H9 (cell line): ENCODE measurements at regions not wholly inside any gene's neighbourhood (a gene's known extent, or its start where the extent isn't known, plus 50 kb on each side); places are given as distances from the start of the nearest gene placed in this dataset.

ENCODE experiments used
- DNase-seq: peaks from one replicate; pipeline ENCODE4 v3.0.0-alpha.2; 2017
- H2AFZ ChIP-seq: one replicate; pipeline ENCODE4 v1.6.1; 2013; ENCODE audit warnings: mild to moderate bottlenecking, low read length, control low read depth, moderate library complexity
- H2AK5ac ChIP-seq: 2 replicates; pipeline ENCODE4 v1.6.1; 2013; ENCODE audit warnings: low read length, control low read depth, mixed read lengths; ENCODE audit not compliant: insufficient read length
- H2BK120ac ChIP-seq: one replicate; pipeline ENCODE4 v1.6.1; 2013; ENCODE audit warnings: low read depth, mild to moderate bottlenecking, low read length, control low read depth, inconsistent platforms; ENCODE audit not compliant: poor library complexity, severe bottlenecking
- H2BK12ac ChIP-seq: 2 replicates; pipeline ENCODE4 v1.6.1; 2013; ENCODE audit warnings: low read length, control low read depth, mixed read lengths, low read depth; ENCODE audit not compliant: insufficient read length
- H2BK15ac ChIP-seq: 2 replicates; pipeline ENCODE4 v1.6.1; 2013; ENCODE audit warnings: low read depth, low read length, control low read depth
- H2BK20ac ChIP-seq: one replicate; pipeline ENCODE4 v1.6.1; 2013; ENCODE audit warnings: low read depth, mild to moderate bottlenecking, low read length, control low read depth, inconsistent platforms; ENCODE audit not compliant: poor library complexity, severe bottlenecking
- H2BK5ac ChIP-seq: 2 replicates; pipeline ENCODE4 v1.6.1; 2013; ENCODE audit warnings: low read length, control low read depth, mixed read lengths; ENCODE audit not compliant: insufficient read length
- H3K14ac ChIP-seq: 2 replicates; pipeline ENCODE4 v1.6.1; 2013; ENCODE audit warnings: low read length, control low read depth; ENCODE audit not compliant: insufficient read depth
- H3K18ac ChIP-seq: 2 replicates; pipeline ENCODE4 v1.6.1; 2013; ENCODE audit warnings: low read depth, mild to moderate bottlenecking, mixed read lengths, low read length, control low read depth; ENCODE audit not compliant: insufficient read length
- H3K23ac ChIP-seq: 2 replicates; pipeline ENCODE4 v1.6.1; 2013; ENCODE audit warnings: low read length, control low read depth, mixed read lengths, low read depth; ENCODE audit not compliant: insufficient read length
- H3K23me2 ChIP-seq: 2 replicates; pipeline ENCODE4 v1.6.1; 2013; ENCODE audit warnings: low read depth, mild to moderate bottlenecking, mixed read lengths, low read length, control low read depth; ENCODE audit not compliant: insufficient read length, poor library complexity, severe bottlenecking
- H3K27ac ChIP-seq: 2 replicates; pipeline ENCODE4 v1.5.1; 2013; ENCODE audit warnings: low read length, control low read depth, mixed read lengths, low read depth; ENCODE audit not compliant: insufficient read length
- H3K27me3 ChIP-seq: 2 replicates; pipeline ENCODE4 v1.6.1; 2013; ENCODE audit warnings: low read length, control low read depth, inconsistent platforms; ENCODE audit not compliant: insufficient read depth
- H3K4ac ChIP-seq: 2 replicates; pipeline ENCODE4 v1.6.1; 2013; ENCODE audit warnings: low read depth, mild to moderate bottlenecking, control low read depth, inconsistent platforms, low read length, moderate library complexity
- H3K4me1 ChIP-seq: 2 replicates; pipeline ENCODE4 v1.6.1; 2013; ENCODE audit warnings: low read length, control low read depth, inconsistent platforms; ENCODE audit not compliant: insufficient read depth
- H3K4me2 ChIP-seq: 2 replicates; pipeline ENCODE4 v1.6.1; 2013; ENCODE audit warnings: low read length, control low read depth, mixed read lengths; ENCODE audit not compliant: insufficient read length, insufficient read depth
- H3K56ac ChIP-seq: 2 replicates; pipeline ENCODE4 v1.6.1; 2013; ENCODE audit warnings: low read depth, mild to moderate bottlenecking, mixed read lengths, low read length, control low read depth; ENCODE audit not compliant: insufficient read length
- H3K79me1 ChIP-seq: 2 replicates; pipeline ENCODE4 v1.6.1; 2013; ENCODE audit warnings: low read depth, mild to moderate bottlenecking, moderate library complexity, low read length, control low read depth, inconsistent platforms; ENCODE audit not compliant: insufficient read depth, poor library complexity, severe bottlenecking
- H3K79me2 ChIP-seq: 2 replicates; pipeline ENCODE4 v1.6.1; 2013; ENCODE audit warnings: low read length, control low read depth, inconsistent platforms; ENCODE audit not compliant: insufficient read depth
- H3K9ac ChIP-seq: 2 replicates; pipeline ENCODE4 v1.6.1; 2013; ENCODE audit warnings: low read length, control low read depth, mixed read lengths; ENCODE audit not compliant: insufficient read length; ENCODE audit errors: extremely low read depth
- H3K9me3 ChIP-seq: one replicate; pipeline ENCODE4 v1.6.1; 2013; ENCODE audit warnings: low read depth, low read length, inconsistent platforms; ENCODE audit not compliant: control insufficient read depth
- H3T11ph ChIP-seq: one replicate; pipeline ENCODE4 v1.6.1; 2013; ENCODE audit warnings: mild to moderate bottlenecking, low read length, control low read depth, inconsistent platforms
- H4K20me1 ChIP-seq: one replicate; pipeline ENCODE4 v1.6.1; 2013; ENCODE audit not compliant: control insufficient read depth, insufficient read length, insufficient read depth
- H4K5ac ChIP-seq: 2 replicates; pipeline ENCODE4 v1.6.1; 2013; ENCODE audit warnings: low read depth, mild to moderate bottlenecking, mixed read lengths, low read length, control low read depth; ENCODE audit not compliant: insufficient read length
- H4K8ac ChIP-seq: replicated peaks from 2 replicates; pipeline ENCODE4 v1.6.1; 2013; ENCODE audit warnings: low read length, control low read depth, mixed read lengths, low read depth; ENCODE audit not compliant: insufficient read length
- H4K91ac ChIP-seq: 2 replicates; pipeline ENCODE4 v1.6.1; 2013; ENCODE audit warnings: low read depth, mild to moderate bottlenecking, moderate library complexity, mixed read lengths, low read length, control low read depth; ENCODE audit not compliant: insufficient read length
- H3K27ac Mint-ChIP-seq, 3 experiments: 2 replicates in 2 of 3; 3 replicates in 1 of 3; pipeline ENCODE4 v1.8.0; 2020 to 2021; ENCODE audit warnings: mixed read lengths in 3 of 3, mild to moderate bottlenecking in 1 of 3, moderate library complexity in 1 of 3
- H3K27me3 Mint-ChIP-seq: 2 replicates; pipeline ENCODE4 v1.8.0; 2021; ENCODE audit warnings: low read depth, mild to moderate bottlenecking, moderate library complexity, mixed read lengths
- H3K36me3 Mint-ChIP-seq, 3 experiments: 2 replicates in 2 of 3; 3 replicates in 1 of 3; pipeline ENCODE4 v1.8.0; 2020 to 2021; ENCODE audit warnings: low read depth in 3 of 3, mixed read lengths in 3 of 3; ENCODE audit not compliant: insufficient read depth in 1 of 3
- H3K4me1 Mint-ChIP-seq, 2 experiments: 2 replicates each; pipeline ENCODE4 v1.8.0; 2020; ENCODE audit warnings: mixed read lengths in 2 of 2
- H3K4me3 Mint-ChIP-seq, 2 experiments: 2 replicates in 1 of 2; 3 replicates in 1 of 2; pipeline ENCODE4 v1.8.0; 2020 to 2021; ENCODE audit warnings: mild to moderate bottlenecking in 2 of 2, mixed read lengths in 2 of 2, moderate library complexity in 1 of 2
- H3K9me3 Mint-ChIP-seq, 2 experiments: 2 replicates in 1 of 2; 3 replicates in 1 of 2; pipeline ENCODE4 v1.8.0; 2020; ENCODE audit warnings: mild to moderate bottlenecking in 2 of 2, mixed read lengths in 2 of 2, moderate library complexity in 1 of 2
- TF ChIP-seq, protein P1 (sequence below): fragments of 200-600 bp; sonication (generic); conservative IDR thresholded peaks from 3 replicates; pipeline ENCODE4 v1.8.0; 2021; ENCODE audit warnings: antibody characterized with exemption, mild to moderate bottlenecking

DNA sequence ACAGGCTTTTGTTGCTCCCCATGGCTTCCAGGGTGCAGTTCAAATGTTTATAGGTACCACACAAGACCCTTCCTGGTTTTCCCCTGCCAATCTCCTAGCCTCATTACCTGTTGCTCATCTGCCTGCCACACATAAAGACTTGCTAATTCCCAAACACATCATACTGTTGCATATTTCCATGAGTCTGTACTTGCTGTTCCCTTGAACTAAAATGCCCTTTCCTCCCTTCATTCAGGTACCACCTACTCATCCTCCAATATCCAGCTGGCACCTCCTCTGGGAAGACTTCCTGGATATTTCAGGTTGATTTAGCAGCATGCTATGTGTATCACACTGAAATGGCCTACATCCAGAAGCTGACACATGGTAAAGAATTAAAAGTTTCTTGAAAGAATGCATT lies 206.4 kb upstream of the NFE2L3 start:
- Histone ChIP-seq H2AK5ac (no peak overlapping the region), H3K79me2 (peaks cover 1% of the 10 kb centered on the region; the same call in 1 of the 2 replicates), H3K4ac (no peak overlapping the region), H2AFZ (no peak overlapping the region), H4K5ac (no peak overlapping the region), H3K27ac (no peak overlapping the region), H2BK15ac (no peak overlapping the region), H2BK120ac (no peak overlapping the region), H3K56ac (no peak overlapping the region), H3K9me3 (no peaks in the 10 kb centered on the region), H3K27me3 (no peaks in the 10 kb centered on the region), H3K23me2 (peaks cover 8% of the 10 kb centered on the region), H4K91ac (no peak overlapping the region), H2BK5ac (no peak overlapping the region), H3K9ac (no peak overlapping the region), H3K4me2 (no peak overlapping the region), H3K4me1 (peaks cover 9% of the 10 kb centered on the region; the same call in 1 of the 2 replicates), H3T11ph (no peak overlapping the region), H3K79me1 (no peaks in the 10 kb centered on the region), H3K14ac (no peak overlapping the region), H4K8ac (no peak overlapping the region), H3K18ac (no peak overlapping the region), H3K23ac (no peak overlapping the region), H4K20me1 (no peaks in the 10 kb centered on the region), H2BK20ac (no peak overlapping the region), H2BK12ac (no peak overlapping the region)
- no peak for DNase-seq
- Mint-ChIP-seq H3K9me3 (no peaks in the 10 kb centered on the region; a peak in 1 of 5 replicates), H3K36me3 (peaks cover 3 to 6% (median 3%) of the 10 kb centered on the region in 3 experiments; a peak in 4 of 7 replicates), H3K4me3 (no peak overlapping the region), H3K4me1 (peaks cover 37 to 39% of the 10 kb centered on the region in 2 experiments), H3K27ac (no peak overlapping the region), H3K27me3 (peaks cover 3% of the 10 kb centered on the region)
- TF ChIP-seq, protein P1, sequence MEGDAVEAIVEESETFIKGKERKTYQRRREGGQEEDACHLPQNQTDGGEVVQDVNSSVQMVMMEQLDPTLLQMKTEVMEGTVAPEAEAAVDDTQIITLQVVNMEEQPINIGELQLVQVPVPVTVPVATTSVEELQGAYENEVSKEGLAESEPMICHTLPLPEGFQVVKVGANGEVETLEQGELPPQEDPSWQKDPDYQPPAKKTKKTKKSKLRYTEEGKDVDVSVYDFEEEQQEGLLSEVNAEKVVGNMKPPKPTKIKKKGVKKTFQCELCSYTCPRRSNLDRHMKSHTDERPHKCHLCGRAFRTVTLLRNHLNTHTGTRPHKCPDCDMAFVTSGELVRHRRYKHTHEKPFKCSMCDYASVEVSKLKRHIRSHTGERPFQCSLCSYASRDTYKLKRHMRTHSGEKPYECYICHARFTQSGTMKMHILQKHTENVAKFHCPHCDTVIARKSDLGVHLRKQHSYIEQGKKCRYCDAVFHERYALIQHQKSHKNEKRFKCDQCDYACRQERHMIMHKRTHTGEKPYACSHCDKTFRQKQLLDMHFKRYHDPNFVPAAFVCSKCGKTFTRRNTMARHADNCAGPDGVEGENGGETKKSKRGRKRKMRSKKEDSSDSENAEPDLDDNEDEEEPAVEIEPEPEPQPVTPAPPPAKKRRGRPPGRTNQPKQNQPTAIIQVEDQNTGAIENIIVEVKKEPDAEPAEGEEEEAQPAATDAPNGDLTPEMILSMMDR = no peak
